BLaER1 (cell line): ENCODE measurements at regions not wholly inside any gene's neighbourhood (a gene's known extent, or its start where the extent isn't known, plus 50 kb on each side); places are given as distances from the start of the nearest gene placed in this dataset.
"Not testable (repeated sequence)": the region's sequence is repeated elsewhere in the genome, so short reads cannot be mapped to it uniquely, and the experiment has no call there.

Source experiments
- H3K27ac ChIP-seq: shearing (Covaris generic); formaldehyde crosslinking; 2 replicates; pipeline ENCODE4 v1.8.1; 2022
- H3K27me3 ChIP-seq: shearing (Covaris generic); formaldehyde crosslinking; 2 replicates; pipeline ENCODE4 v1.8.1; 2022
- H3K36me3 ChIP-seq: shearing (Covaris generic); formaldehyde crosslinking; 2 replicates; pipeline ENCODE4 v1.8.1; 2022
- H3K4me1 ChIP-seq: shearing (Covaris generic); formaldehyde crosslinking; 2 replicates; pipeline ENCODE4 v1.8.1; 2022
- H3K4me2 ChIP-seq: shearing (Covaris generic); formaldehyde crosslinking; 2 replicates; pipeline ENCODE4 v1.8.1; 2022
- H3K4me3 ChIP-seq: shearing (Covaris generic); formaldehyde crosslinking; 2 replicates; pipeline ENCODE4 v1.8.1; 2022
- H3K9ac ChIP-seq: shearing (Covaris generic); formaldehyde crosslinking; 2 replicates; pipeline ENCODE4 v1.8.1; 2022
- H3K9me3 ChIP-seq: shearing (Covaris generic); formaldehyde crosslinking; 2 replicates; pipeline ENCODE4 v1.8.1; 2022
- H4K20me1 ChIP-seq: shearing (Covaris generic); formaldehyde crosslinking; 2 replicates; pipeline ENCODE4 v1.8.1; 2022
- Cebpa-rat ChIP-seq: shearing (Covaris generic); IDR thresholded peaks from 2 replicates; pipeline ENCODE4 v1.8.1; 2022

DNA sequence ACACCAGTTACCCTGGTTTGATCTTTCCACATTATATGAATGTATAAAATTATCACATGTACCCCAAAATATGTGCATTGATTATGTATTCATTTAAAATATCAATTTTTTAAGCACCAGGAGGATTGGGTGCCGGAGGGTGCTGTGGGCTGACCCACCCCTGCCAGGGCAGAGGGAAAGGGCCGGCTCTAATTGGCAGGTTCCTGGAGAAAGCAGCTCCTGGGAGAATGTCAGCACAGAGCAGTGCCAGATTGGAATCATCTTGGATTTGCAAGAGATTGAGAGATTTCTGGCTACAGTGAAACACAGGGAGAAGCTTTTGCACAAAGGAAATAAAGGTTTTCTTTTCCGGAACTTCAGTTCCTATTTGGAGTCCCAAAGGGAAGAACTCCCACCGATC, 264.4 kb upstream of the TCERG1L start:
- Histone ChIP-seq H3K9me3 (no peaks in the 10 kb centered on the region), H3K36me3 (no peaks in the 10 kb centered on the region), H3K9ac (no peak overlapping the region), H3K27me3 (no peaks in the 10 kb centered on the region), H4K20me1 (no peaks in the 10 kb centered on the region), H3K4me3 (no peak overlapping the region), H3K4me2 (peak overlapping the region; percentile 64), H3K4me1 (peaks cover 63% of the 10 kb centered on the region), H3K27ac (no peak overlapping the region)
- TF ChIP-seq Cebpa-rat, result no peak

DNA sequence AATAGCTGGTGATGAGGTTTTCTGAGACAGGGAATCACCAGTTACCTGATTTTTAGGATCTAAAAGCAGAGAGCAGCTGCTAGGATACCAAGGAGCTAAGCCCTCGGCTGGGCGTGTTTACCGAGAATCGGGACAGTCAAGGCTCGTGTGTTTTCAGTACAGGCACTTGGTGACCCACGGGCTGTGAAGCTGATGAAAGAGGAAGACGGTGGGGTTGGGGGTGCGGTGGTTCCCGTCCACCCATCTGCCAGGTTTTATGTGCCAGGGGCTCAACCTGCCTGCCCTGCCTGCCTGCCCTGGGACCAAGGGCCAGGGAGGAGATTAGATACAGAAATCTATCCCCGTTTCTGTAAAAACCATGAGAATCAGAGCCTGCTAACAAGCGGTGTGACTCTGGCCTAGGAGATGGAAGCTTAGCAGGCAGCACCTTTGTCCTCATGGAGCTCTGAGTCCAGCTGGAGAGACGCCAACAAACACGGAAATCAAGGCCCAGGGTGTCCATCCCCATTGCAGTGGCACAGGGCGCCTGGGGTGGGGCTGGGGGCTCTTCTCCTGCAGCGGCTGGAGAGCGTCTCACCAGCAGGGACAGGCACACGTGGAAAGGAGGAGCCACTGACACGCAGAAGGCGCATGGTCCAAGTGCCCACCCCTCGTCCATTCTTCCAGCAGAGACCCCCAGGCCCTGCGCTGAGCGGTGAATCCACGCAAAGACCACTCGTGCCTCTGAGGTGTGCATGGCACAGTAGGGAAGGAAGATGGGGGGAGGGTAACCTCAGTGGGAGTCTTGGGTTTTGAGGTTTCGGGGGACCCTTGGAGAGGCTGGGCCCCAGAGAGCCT, 265.0 kb upstream of the TCERG1L start:
- H3K4me3 ChIP-seq, result no peak overlapping the region
- H3K36me3 ChIP-seq, result no peaks in the 10 kb centered on the region
- no peaks in the 10 kb centered on the region for H3K27me3 ChIP-seq
- no peak overlapping the region for H3K27ac ChIP-seq
- peak overlapping the region; percentile 64 for H3K4me2 ChIP-seq
- H3K4me1 ChIP-seq, result peaks cover 67% of the 10 kb centered on the region
- no peaks in the 10 kb centered on the region for H3K9me3 ChIP-seq
- TF ChIP-seq Cebpa-rat, result no peak
- H3K9ac ChIP-seq, result no peak overlapping the region
- no peaks in the 10 kb centered on the region for H4K20me1 ChIP-seq

DNA sequence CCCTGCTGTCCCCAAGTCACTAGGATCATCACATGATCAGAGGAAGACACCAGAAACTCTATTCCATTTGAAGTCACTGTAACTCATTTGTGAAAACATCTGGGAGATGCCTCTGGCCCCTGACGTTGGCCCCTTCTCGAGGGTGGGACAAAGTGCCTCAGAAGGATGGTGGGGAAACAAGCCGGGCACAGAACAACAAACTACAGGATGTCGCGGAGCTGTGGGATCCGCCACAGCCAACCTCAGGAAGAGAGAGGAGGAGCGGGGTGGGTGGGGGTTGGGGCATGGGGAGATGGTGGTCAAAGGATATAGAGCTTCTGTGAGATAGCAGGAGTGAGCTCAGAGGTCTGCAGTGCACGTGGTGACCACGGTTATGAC, 265.6 kb upstream of the TCERG1L start:
- Histone ChIP-seq H3K27ac (no peak overlapping the region), H3K36me3 (no peaks in the 10 kb centered on the region), H3K4me3 (no peak overlapping the region), H3K9ac (no peak overlapping the region), H3K9me3 (no peaks in the 10 kb centered on the region), H3K4me1 (peaks cover 67% of the 10 kb centered on the region), H3K27me3 (no peaks in the 10 kb centered on the region), H4K20me1 (no peaks in the 10 kb centered on the region), H3K4me2 (peak overlapping the region; percentile 64)
- TF ChIP-seq Cebpa-rat, result no peak

DNA sequence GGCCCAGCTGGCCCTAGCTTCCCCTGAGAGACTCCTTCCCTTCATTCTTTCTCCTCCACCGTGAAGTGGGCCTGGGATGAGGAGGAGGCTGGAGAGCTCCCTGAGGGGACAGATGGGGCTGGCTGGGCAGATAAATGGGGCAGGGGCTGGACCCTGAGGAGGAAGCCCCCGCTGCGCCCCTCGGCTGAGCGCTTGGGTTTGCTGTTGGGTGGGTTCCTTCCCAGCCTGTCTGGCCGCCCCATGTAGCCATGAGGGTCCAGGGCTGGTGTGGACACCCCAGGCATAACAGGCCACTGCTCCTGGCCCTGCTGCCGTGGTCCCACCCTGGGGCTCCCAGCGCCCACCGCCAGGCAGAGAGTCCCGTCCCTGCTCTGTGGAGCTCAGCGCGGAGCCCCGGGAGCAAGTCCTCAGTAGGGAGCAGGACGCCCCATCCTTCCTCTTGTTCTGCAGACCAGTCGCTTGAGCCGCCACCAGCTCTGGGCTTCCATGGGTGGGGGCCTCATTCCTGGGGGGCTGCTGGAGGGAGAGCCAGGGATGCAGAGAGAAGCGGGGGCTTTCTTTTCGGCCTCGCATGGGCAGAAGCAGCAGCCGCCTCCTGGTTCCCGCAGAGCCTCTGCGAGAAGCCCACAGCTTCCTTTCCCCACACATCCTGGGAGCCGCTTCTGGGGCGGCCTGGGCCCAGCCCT, 266.4 kb upstream of the TCERG1L start:
- H3K9ac ChIP-seq, result no peak overlapping the region
- H3K27me3 ChIP-seq, result no peaks in the 10 kb centered on the region
- no peak overlapping the region for H3K27ac ChIP-seq
- peak overlapping the region; percentile 64 for H3K4me2 ChIP-seq
- no peak for TF ChIP-seq Cebpa-rat
- H3K4me1 ChIP-seq, result peaks cover 67% of the 10 kb centered on the region
- no peaks in the 10 kb centered on the region for H3K36me3 ChIP-seq
- H3K4me3 ChIP-seq, result no peak overlapping the region
- H3K9me3 ChIP-seq, result no peaks in the 10 kb centered on the region
- H4K20me1 ChIP-seq, result no peaks in the 10 kb centered on the region

DNA sequence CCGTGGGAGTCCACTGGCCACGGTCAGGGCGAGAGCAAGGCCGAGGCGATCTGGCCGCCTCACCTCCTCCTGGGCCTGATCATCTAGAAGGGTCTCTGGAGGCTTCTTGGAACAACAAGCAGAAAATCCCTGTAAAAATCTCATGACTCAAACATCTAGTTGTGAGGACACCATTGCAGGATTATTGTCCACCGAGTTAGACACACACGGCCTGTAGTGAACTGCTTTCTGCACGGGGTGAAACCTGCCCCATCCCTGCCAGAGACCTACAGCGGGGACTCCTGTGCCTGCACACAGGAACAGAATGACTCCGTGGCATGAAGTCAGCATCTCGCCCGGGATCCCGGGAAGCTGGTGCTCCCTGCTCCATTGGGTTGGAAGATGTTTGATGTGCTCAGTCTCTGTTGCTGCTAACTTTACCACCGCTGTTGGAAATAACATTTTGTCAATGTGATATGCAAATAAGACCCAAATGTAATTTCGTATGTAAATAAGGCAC, 267.0 kb upstream of the TCERG1L start:
- H3K27ac ChIP-seq, result no peak overlapping the region
- no peaks in the 10 kb centered on the region for H3K36me3 ChIP-seq
- H3K4me3 ChIP-seq, result no peak overlapping the region
- no peaks in the 10 kb centered on the region for H3K9me3 ChIP-seq
- peaks cover 64% of the 10 kb centered on the region for H3K4me1 ChIP-seq
- H3K9ac ChIP-seq, result no peak overlapping the region
- H4K20me1 ChIP-seq, result no peaks in the 10 kb centered on the region
- TF ChIP-seq Cebpa-rat, result no peak
- no peaks in the 10 kb centered on the region for H3K27me3 ChIP-seq
- H3K4me2 ChIP-seq, result no peak overlapping the region

DNA sequence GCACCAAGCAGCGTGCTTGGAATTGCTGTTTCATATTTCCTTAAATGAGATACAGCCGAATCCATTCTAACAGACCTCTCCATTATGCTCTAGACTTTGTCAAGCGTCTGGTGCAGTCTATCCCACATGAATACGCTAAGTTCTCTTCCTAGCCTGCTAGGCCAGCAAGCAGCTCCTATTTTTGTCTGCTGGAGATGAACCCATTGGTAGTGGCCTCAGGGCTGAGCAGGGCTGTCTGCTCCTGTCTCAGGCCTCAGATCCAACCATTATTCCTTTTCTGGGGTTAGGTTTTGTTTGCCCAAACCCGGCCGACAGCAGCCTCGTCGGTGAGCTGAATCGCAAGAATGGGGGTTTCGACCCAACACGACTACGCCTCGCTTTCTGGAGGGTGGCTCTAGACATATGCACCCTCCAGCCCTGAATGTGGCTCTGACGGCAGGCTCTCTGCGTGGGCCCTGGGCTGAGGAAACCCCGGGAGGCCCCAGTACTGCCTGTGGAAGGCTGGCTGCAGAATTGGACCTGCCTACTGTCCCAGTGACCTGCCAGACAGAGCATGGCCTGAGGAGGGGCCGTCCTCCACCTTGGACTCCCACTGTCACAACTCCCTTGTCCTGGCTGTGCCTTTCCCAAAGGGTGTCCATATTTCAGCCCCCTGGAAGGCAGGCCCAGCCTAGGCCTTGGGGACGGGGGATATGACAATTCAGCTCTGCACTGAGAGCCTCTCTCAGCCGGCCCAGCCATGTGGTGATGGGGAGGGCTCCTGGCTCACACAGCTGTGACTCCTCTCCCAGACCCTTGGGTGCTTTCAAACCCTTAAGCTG, 267.9 kb upstream of the TCERG1L start:
- no peak for TF ChIP-seq Cebpa-rat
- H3K4me3 ChIP-seq, result no peak overlapping the region
- peak overlapping the region; percentile 53 for H3K4me2 ChIP-seq
- H4K20me1 ChIP-seq, result no peaks in the 10 kb centered on the region
- H3K27me3 ChIP-seq, result no peaks in the 10 kb centered on the region
- H3K36me3 ChIP-seq, result no peaks in the 10 kb centered on the region
- H3K9ac ChIP-seq, result no peak overlapping the region
- H3K4me1 ChIP-seq, result peaks cover 59% of the 10 kb centered on the region
- H3K9me3 ChIP-seq, result no peaks in the 10 kb centered on the region
- no peak overlapping the region for H3K27ac ChIP-seq

DNA sequence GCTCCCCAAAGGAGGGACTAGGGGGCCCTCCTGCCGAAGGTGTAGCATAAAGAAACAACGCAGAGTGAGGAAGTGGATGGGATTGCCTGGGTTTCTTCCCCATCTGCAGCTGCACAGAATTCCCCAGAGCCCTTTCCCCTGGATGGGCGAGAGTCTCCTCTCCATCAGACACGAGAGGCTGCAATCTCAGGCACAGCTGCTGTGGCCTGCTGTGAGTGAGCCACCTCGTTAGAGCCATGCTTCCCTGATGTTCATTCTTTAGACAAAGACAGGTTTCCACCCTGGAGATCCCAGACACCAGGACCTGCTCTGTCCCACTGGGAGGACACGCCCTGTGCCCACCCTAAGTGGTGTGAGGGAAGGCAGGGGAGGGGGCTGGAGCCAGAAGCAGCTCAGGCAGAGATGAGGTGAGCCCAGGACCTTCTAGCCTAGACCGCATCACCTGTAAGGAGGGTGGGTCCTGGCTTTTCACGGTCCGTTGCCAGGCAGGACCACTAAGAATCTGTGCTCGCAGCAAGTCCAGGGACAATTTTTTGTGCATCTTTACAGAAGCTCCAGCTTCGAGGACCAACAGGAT, 268.6 kb upstream of the TCERG1L start:
- TF ChIP-seq Cebpa-rat, result no peak
- Histone ChIP-seq H3K4me2 (peak overlapping the region; percentile 53), H3K9ac (no peak overlapping the region), H3K36me3 (no peaks in the 10 kb centered on the region), H3K4me1 (peaks cover 57% of the 10 kb centered on the region), H3K9me3 (no peaks in the 10 kb centered on the region), H4K20me1 (no peaks in the 10 kb centered on the region), H3K4me3 (no peak overlapping the region), H3K27ac (no peak overlapping the region), H3K27me3 (no peaks in the 10 kb centered on the region)

DNA sequence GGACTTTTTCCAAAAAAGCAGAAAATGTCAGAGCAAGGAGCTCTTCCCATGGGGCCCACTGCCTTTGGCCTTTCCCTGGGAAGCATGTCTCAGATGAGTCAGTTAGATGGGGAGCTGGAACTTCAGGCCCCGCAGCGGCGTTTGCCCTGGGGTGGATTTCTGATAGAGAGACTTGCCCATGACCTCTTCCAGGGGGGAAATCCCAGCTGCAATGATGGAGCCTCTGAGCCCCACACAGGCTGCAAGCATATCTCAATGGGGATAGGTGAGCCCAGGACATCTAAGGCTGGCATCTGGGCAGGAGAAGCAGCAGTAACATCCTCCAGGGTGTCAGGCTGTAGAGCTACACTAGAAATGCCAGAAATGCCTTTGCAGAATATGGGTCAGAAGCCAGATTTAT, 269.2 kb upstream of the TCERG1L start:
- H4K20me1 ChIP-seq, result no peaks in the 10 kb centered on the region
- H3K4me1 ChIP-seq, result peaks cover 56% of the 10 kb centered on the region
- H3K27ac ChIP-seq, result no peak overlapping the region
- peak overlapping the region; percentile 53 for H3K4me2 ChIP-seq
- no peaks in the 10 kb centered on the region for H3K9me3 ChIP-seq
- no peaks in the 10 kb centered on the region for H3K36me3 ChIP-seq
- no peak overlapping the region for H3K4me3 ChIP-seq
- TF ChIP-seq Cebpa-rat, result no peak
- no peak overlapping the region for H3K9ac ChIP-seq
- H3K27me3 ChIP-seq, result no peaks in the 10 kb centered on the region

DNA sequence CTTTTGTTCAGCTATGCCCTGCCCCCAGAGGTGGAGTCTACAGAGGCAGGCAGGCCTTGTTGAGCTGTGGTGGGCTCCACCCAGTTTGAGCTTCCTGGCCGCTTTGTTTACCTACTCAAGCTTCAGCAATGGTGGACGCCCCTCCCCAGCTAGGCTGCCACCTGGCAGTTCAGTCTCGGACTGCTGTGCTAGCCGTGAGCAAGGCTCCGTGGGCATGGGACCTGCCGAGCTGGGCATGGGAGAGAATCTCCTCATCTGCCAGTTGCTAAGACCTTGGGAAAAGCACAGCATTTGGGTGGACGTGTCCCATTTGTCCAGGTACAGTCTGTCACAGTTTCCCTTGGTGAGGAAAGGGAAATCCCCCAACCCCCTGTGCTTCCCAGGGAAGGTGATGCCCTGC, 270.0 kb upstream of the TCERG1L start:
- H3K9ac ChIP-seq, H3K27ac ChIP-seq, H4K20me1 ChIP-seq, H3K27me3 ChIP-seq, H3K36me3 ChIP-seq, H3K4me3 ChIP-seq, H3K9me3 ChIP-seq, H3K4me2 ChIP-seq: not testable (repeated sequence)
- H3K4me1 ChIP-seq, result peaks cover 48% of the 10 kb centered on the region

DNA sequence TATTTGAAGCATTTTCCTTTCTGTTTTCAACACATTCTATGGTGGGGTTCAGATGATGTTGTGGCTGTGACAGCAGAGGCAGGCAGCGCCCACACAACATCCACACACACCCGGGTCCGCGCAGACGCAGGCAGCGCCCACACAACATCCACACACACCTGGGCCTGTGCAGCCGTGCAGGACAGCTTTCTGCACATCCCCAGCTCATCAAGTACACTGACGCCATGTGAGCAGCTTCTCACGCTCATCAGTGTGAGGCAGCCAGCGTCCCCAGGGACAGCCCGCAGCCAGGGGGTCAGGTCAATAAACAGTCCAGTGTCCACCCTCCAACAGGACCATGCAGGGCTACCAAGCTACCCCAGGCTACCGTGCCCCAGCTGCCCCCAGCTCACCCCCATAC, 272.8 kb upstream of the TCERG1L start:
- Histone ChIP-seq H3K4me2 (no peak overlapping the region), H3K27ac (no peak overlapping the region)

More for the DNA sequence above, 272.8 kb upstream of the TCERG1L start:
- Histone ChIP-seq H3K27me3 (no peaks in the 10 kb centered on the region), H3K36me3 (no peaks in the 10 kb centered on the region), H3K4me3 (no peak overlapping the region), H3K9me3 (no peaks in the 10 kb centered on the region), H4K20me1 (no peaks in the 10 kb centered on the region), H3K9ac (no peak overlapping the region), H3K4me1 (peaks cover 36% of the 10 kb centered on the region)
- TF ChIP-seq Cebpa-rat, result no peak
